Ovary (tissue), 7 donors: ENCODE measurements at regions not wholly inside any gene's neighbourhood (a gene's known extent, or its start where the extent isn't known, plus 50 kb on each side); places are given as distances from the start of the nearest gene placed in this dataset.
A peak's percentile ranks its signal among the peaks of the same experiment; 100 is the strongest.

Experiments
- DNase-seq, 5 donors: peaks; one replicate each; pipeline ENCODE4 v3.0.0-alpha.2; 2019 to 2020
- H3K27ac ChIP-seq, 2 donors: fragments of 200-600 bp; one replicate each; pipeline versions ENCODE4 v1.5.1 to v1.8.0; 2019 to 2022
- H3K27me3 ChIP-seq: fragments of 200-600 bp; one replicate; pipeline ENCODE4 v1.8.0; 2022
- H3K36me3 ChIP-seq: fragments of 200-600 bp; sonication (generic); one replicate; pipeline ENCODE4 v1.5.1; 2019
- H3K4me1 ChIP-seq: one replicate; pipeline ENCODE4 v1.8.1; 2013; ENCODE audit warnings: mild to moderate bottlenecking, moderate library complexity; ENCODE audit not compliant: insufficient read depth
- H3K4me3 ChIP-seq: fragments of 200-600 bp; sonication (generic); one replicate; pipeline ENCODE4 v1.5.1; 2017
- H3K9me3 ChIP-seq, 2 donors: fragments of 200-600 bp in 1 of 2; sonication (generic) in 1 of 2; one replicate each; pipeline versions ENCODE4 v1.5.1 to v1.8.1; 2013 to 2019; ENCODE audit warnings: mild to moderate bottlenecking in 1 of 2, moderate library complexity in 1 of 2
- EP300 ChIP-seq: sonication (generic); formaldehyde crosslinking; IDR thresholded peaks from one replicate; pipeline ENCODE4 v1.6.1; 2017; ENCODE audit warnings: antibody characterized with exemption
- POLR2A ChIP-seq: fragments of 450-650 bp; IDR thresholded peaks from one replicate; pipeline ENCODE4 v1.6.1; 2017; ENCODE audit warnings: antibody characterized with exemption, mild to moderate bottlenecking, moderate library complexity
- WGBS, 3 donors: extraction: QIAGEN DNeasy Blood & Tissue Kit in 1 of 3; methylation state at CpG; one replicate each; pipeline versions ENCODE4 v1.1.5 to v1.1.7; 2013 to 2017; 5-methylcytosine and 5-hydroxymethylcytosine counted together
- intact Hi-C, 4 donors: fragments of 100-400 bp; cut with DNase I; formaldehyde crosslinking; loops; one replicate each; pipeline versions ENCODE4 v1.11.0 to v1.15.1; 2022 to 2023
- TF ChIP-seq, protein P1 (sequence below), 3 donors: fragments of 450-650 bp in 2 of 3; fragments of 200-600 bp in 1 of 3; IDR thresholded peaks; one replicate each; pipeline versions ENCODE4 v1.5.1 to v1.8.0; 2016 to 2022; ENCODE audit warnings: antibody characterized with exemption in 3 of 3, mild to moderate bottlenecking in 1 of 3
- donor health status: DM: no; HTN: no; CAD: no; lungs with moderate emphysema.
- donor health status: DM: no; HTN: no; CAD: no.
- donor health status: Bipolar disorder and iron deficiency.
- donor health status: DM: no; HTN: no; CAD: no.
- donor health status: DM: yes; HTN: yes; CAD: no.

GRCh38 chr14:26719514-26719913 is 121.7 kb upstream of the NOVA1 start:
- DNase-seq, result no peak
- H3K4me3 ChIP-seq, result no peak overlapping the region
- TF ChIP-seq EP300, result no peak
- TF ChIP-seq POLR2A, result no peak
- TF ChIP-seq, protein P1, sequence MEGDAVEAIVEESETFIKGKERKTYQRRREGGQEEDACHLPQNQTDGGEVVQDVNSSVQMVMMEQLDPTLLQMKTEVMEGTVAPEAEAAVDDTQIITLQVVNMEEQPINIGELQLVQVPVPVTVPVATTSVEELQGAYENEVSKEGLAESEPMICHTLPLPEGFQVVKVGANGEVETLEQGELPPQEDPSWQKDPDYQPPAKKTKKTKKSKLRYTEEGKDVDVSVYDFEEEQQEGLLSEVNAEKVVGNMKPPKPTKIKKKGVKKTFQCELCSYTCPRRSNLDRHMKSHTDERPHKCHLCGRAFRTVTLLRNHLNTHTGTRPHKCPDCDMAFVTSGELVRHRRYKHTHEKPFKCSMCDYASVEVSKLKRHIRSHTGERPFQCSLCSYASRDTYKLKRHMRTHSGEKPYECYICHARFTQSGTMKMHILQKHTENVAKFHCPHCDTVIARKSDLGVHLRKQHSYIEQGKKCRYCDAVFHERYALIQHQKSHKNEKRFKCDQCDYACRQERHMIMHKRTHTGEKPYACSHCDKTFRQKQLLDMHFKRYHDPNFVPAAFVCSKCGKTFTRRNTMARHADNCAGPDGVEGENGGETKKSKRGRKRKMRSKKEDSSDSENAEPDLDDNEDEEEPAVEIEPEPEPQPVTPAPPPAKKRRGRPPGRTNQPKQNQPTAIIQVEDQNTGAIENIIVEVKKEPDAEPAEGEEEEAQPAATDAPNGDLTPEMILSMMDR (IDR thresholded peaks at IDR 0.05), result no peak
- H3K27ac ChIP-seq, result no peak overlapping the region
- no peaks in the 10 kb centered on the region for H3K27me3 ChIP-seq
- H3K36me3 ChIP-seq, result no peaks in the 10 kb centered on the region
- intact Hi-C loops, result no loop called here
- no peaks in the 10 kb centered on the region for H3K9me3 ChIP-seq
- no peaks in the 10 kb centered on the region for H3K4me1 ChIP-seq
- 98% methylated on average over 3 of the region's 3 CpGs for WGBS, 3 donors

GRCh38 chr14:26722258-26722657 is 124.4 kb upstream of the NOVA1 start:
- Histone ChIP-seq H3K36me3 (no peaks in the 10 kb centered on the region), H3K4me3 (no peak overlapping the region), H3K27me3 (no peaks in the 10 kb centered on the region), H3K4me1 (no peaks in the 10 kb centered on the region), H3K9me3 (no peaks in the 10 kb centered on the region), H3K27ac (no peak overlapping the region)
- TF ChIP-seq, protein P1 (IDR thresholded peaks at IDR 0.05), result no peak
- TF ChIP-seq EP300, result no peak
- intact Hi-C loops, result no loop called here
- no peak for DNase-seq

GRCh38 chr14:26729851-26730250 is 132.0 kb upstream of the NOVA1 start:
- Histone ChIP-seq H3K27me3 (no peaks in the 10 kb centered on the region), H3K4me3 (no peak overlapping the region), H3K4me1 (no peaks in the 10 kb centered on the region), H3K9me3 (no peaks in the 10 kb centered on the region), H3K27ac (no peak overlapping the region), H3K36me3 (no peaks in the 10 kb centered on the region)
- WGBS, 3 donors, result 60 to 71% (median 62%) methylated on average over 3 of the region's 3 CpGs
- TF ChIP-seq POLR2A, result no peak
- no peak for TF ChIP-seq EP300
- TF ChIP-seq, protein P1 (IDR thresholded peaks at IDR 0.05), result no peak
- intact Hi-C loops, result no loop called here
- no peak for DNase-seq

GRCh38 chr14:26730929-26731618 is 133.2 kb upstream of the NOVA1 start:
- WGBS, 3 donors, result 88 to 91% (median 91%) methylated on average over 4 of the region's 4 CpGs
- Histone ChIP-seq H3K27ac (no peak overlapping the region), H3K36me3 (no peaks in the 10 kb centered on the region), H3K9me3 (no peaks in the 10 kb centered on the region), H3K4me3 (no peak overlapping the region), H3K4me1 (no peaks in the 10 kb centered on the region), H3K27me3 (no peaks in the 10 kb centered on the region)
- intact Hi-C loops, result no loop called here
- peak in 1 of 5 donors; percentile 8 for DNase-seq
- TF ChIP-seq EP300 (no peak), POLR2A (no peak)
- TF ChIP-seq, protein P1 (IDR thresholded peaks at IDR 0.05), result peak in 1 of 3 donors; percentile 12
